IMR-90 (cell line): ENCODE measurements at regions not wholly inside any gene's neighbourhood (a gene's known extent, or its start where the extent isn't known, plus 50 kb on each side); places are given as distances from the start of the nearest gene placed in this dataset.

Experiments used
- ATAC-seq: fragments of 200-7000 bp; cut with Tn5 transposase; 2 replicates; pipeline ENCODE4 v1.9.1; 2020; ENCODE audit warnings: low read depth, mild to moderate bottlenecking, moderate library complexity
- BruUV-seq: library from RNA; stranded (reverse); fragments of 400-500 nt; replicated peaks from 2 replicates; lab custom pipeline; 2021; lab: Mats Ljungman, UMichigan
- CTCF ChIA-PET: fragments of 300-600 bp; formaldehyde crosslinking; extraction: SDS; loops from one replicate; lab custom pipeline; 2021; ENCODE audit warnings: antibody characterized with exemption; lab: Yijun Ruan, JAX
- POLR2A ChIA-PET: fragments of 300-600 bp; sonication (Branson Sonifier 250); formaldehyde crosslinking; loops from one replicate; lab custom pipeline; 2022; ENCODE audit warnings: antibody characterized with exemption; ENCODE audit not compliant: unreplicated experiment; lab: Charles Lee
- DNase-seq: peaks from one replicate; pipeline ENCODE4 v3.0.0; 2013
- H2AFZ ChIP-seq: replicated peaks from 2 replicates; pipeline ENCODE3; 2013; ENCODE audit warnings: low read length, mild to moderate bottlenecking; ENCODE audit not compliant: poor library complexity
- H2AK5ac ChIP-seq: 2 replicates; pipeline ENCODE4 v1.6.1; 2013; ENCODE audit warnings: low read depth, low read length, inconsistent platforms
- H2AK9ac ChIP-seq: replicated peaks from 2 replicates; pipeline ENCODE3; 2013; ENCODE audit warnings: mild to moderate bottlenecking, low read depth, low read length, moderate library complexity; ENCODE audit not compliant: poor library complexity
- H2BK120ac ChIP-seq: 2 replicates; pipeline ENCODE4 v1.6.1; 2013; ENCODE audit warnings: low read depth, low read length, inconsistent platforms
- H2BK15ac ChIP-seq: 3 replicates; pipeline ENCODE4 v1.6.1; 2013; ENCODE audit warnings: low read depth, low read length, inconsistent platforms
- H2BK20ac ChIP-seq: 2 replicates; pipeline ENCODE4 v1.6.1; 2013; ENCODE audit warnings: low read depth, mild to moderate bottlenecking, inconsistent platforms, low read length, moderate library complexity
- H2BK5ac ChIP-seq: 2 replicates; pipeline ENCODE4 v1.6.1; 2013; ENCODE audit warnings: mild to moderate bottlenecking, low read depth, low read length, inconsistent platforms; ENCODE audit not compliant: poor library complexity, severe bottlenecking
- H3K14ac ChIP-seq: replicated peaks from 2 replicates; pipeline ENCODE4 v1.6.1; 2013; ENCODE audit warnings: low read depth, low read length, inconsistent platforms
- H3K18ac ChIP-seq: 2 replicates; pipeline ENCODE4 v1.6.1; 2013; ENCODE audit warnings: low read depth, low read length, control low read depth
- H3K23ac ChIP-seq: 2 replicates; pipeline ENCODE4 v1.6.1; 2013; ENCODE audit warnings: low read depth, low read length, inconsistent platforms
- H3K27ac ChIP-seq: 2 replicates; pipeline ENCODE4 v1.5.1; 2013; ENCODE audit warnings: mild to moderate bottlenecking, control low read depth, low read length; ENCODE audit not compliant: insufficient read depth
- H3K27me3 ChIP-seq: 2 replicates; pipeline ENCODE4 v1.6.1; 2013; ENCODE audit warnings: low read length; ENCODE audit not compliant: control insufficient read depth, insufficient read depth
- H3K36me3 ChIP-seq: 2 replicates; pipeline ENCODE4 v1.6.1; 2013; ENCODE audit warnings: low read length, mixed read lengths; ENCODE audit not compliant: control insufficient read depth, insufficient read depth
- H3K4ac ChIP-seq: 2 replicates; pipeline ENCODE4 v1.6.1; 2013; ENCODE audit warnings: low read depth, low read length, inconsistent platforms
- H3K4me1 ChIP-seq: 2 replicates; pipeline ENCODE4 v1.6.1; 2013; ENCODE audit warnings: low read length, mixed read lengths; ENCODE audit not compliant: control insufficient read depth, insufficient read depth
- H3K4me2 ChIP-seq: 2 replicates; pipeline ENCODE4 v1.6.1; 2013; ENCODE audit warnings: low read depth, mild to moderate bottlenecking, control low read depth, low read length, moderate library complexity
- H3K4me3 ChIP-seq: 2 replicates; pipeline ENCODE4 v1.5.1; 2013; ENCODE audit warnings: low read depth, mild to moderate bottlenecking, control low read depth, low read length, moderate library complexity; ENCODE audit not compliant: insufficient read depth
- H3K56ac ChIP-seq: 2 replicates; pipeline ENCODE4 v1.6.1; 2013; ENCODE audit warnings: low read length, inconsistent platforms; ENCODE audit not compliant: insufficient read depth; ENCODE audit errors: extremely low read depth
- H3K79me1 ChIP-seq, 2 experiments: 2 replicates each; pipeline ENCODE4 v1.6.1; 2013; ENCODE audit warnings: low read length in 2 of 2, inconsistent platforms in 1 of 2, low read depth in 1 of 2
- H3K9ac ChIP-seq: 2 replicates; pipeline ENCODE4 v1.6.1; 2013; ENCODE audit warnings: low read depth, low read length, control low read depth
- H3K9me1 ChIP-seq: 2 replicates; pipeline ENCODE4 v1.6.1; 2013; ENCODE audit warnings: low read length, inconsistent platforms; ENCODE audit not compliant: insufficient read depth
- H3K9me3 ChIP-seq: 2 replicates; pipeline ENCODE4 v1.6.1; 2013; ENCODE audit warnings: low read length; ENCODE audit not compliant: control insufficient read depth, insufficient read depth
- H4K20me1 ChIP-seq: 2 replicates; pipeline ENCODE4 v1.6.1; 2013; ENCODE audit warnings: low read length, inconsistent platforms; ENCODE audit not compliant: insufficient read depth
- H4K5ac ChIP-seq: 2 replicates; pipeline ENCODE4 v1.6.1; 2013; ENCODE audit warnings: mild to moderate bottlenecking, low read depth, low read length, control low read depth
- H4K8ac ChIP-seq, 2 experiments: 2 replicates each; pipeline ENCODE4 v1.6.1; 2013; ENCODE audit warnings: low read depth in 2 of 2, low read length in 2 of 2, control low read depth in 1 of 2, inconsistent platforms in 1 of 2
- H4K91ac ChIP-seq: 2 replicates; pipeline ENCODE4 v1.6.1; 2013; ENCODE audit warnings: low read depth, low read length, inconsistent platforms; ENCODE audit not compliant: insufficient read depth
- BHLHE40 ChIP-seq: fragments of 150-350 bp; IDR thresholded peaks from 2 replicates; pipeline ENCODE4 v1.6.1; 2016; ENCODE audit warnings: mild to moderate bottlenecking, low read depth, low read length
- WGBS, 2 experiments: methylation state at CpG; one replicate each; pipeline versions ENCODE4 v1.1.5 to v1.1.7; 2013; ENCODE audit warnings: missing lambda C conversion rate in 2 of 2; ENCODE audit not compliant: insufficient read length in 1 of 2; ENCODE audit errors: extremely low coverage in 2 of 2; 5-methylcytosine and 5-hydroxymethylcytosine counted together
- dilution Hi-C: fragments of 300-500 bp; cut with HindIII; formaldehyde crosslinking; loops from one replicate; pipeline ENCODE4 v1.14.3; 2018; ENCODE audit warnings: low sequenced_read_pairs; ENCODE audit not compliant: unreplicated experiment
- in situ Hi-C: fragments of 300-500 bp; cut with MboI; formaldehyde crosslinking; loops from 3 replicates; pipeline ENCODE4 v1.14.3; 2019; ENCODE audit warnings: low sequenced_read_pairs, inconsistent platforms, mixed read lengths
- intact Hi-C: fragments of 100-400 bp; cut with micrococcal nuclease; formaldehyde crosslinking; loops from 2 replicates; pipeline ENCODE4 v1.10.0; 2022

DNA sequence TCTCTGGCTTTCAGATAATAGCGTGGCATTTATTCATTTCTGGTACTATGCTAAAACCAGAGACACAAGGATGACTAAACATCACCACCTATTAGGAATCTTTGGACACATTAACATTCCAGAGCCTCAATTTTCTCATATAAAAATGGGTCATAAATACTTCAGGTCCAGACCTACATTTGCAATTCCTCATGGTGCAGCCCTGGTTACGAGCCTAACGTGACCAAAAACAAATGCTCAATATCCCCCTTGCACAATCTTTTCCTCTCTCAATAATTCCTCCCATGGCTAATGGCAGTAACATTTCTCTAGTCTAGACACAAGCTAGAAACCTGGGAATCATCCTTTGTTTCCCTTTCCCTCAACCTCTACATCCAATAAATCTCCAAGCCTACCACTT is 112.8 kb upstream of the NABP1 start:
- H2AK9ac ChIP-seq, result no peak overlapping the region
- no peak overlapping the region for H3K56ac ChIP-seq
- DNase-seq (no peak), ATAC-seq (no peak)
- no peak overlapping the region for H4K5ac ChIP-seq
- H3K36me3 ChIP-seq, result no peaks in the 10 kb centered on the region
- in situ Hi-C loops (loop anchor here (5.0 to 10.0 kb wide), 2 partner anchors 250 to 592 kb away; no protein-coding TSS in a partner anchor), dilution Hi-C loops (no loop called here), intact Hi-C loops (loop anchor here (5.0 kb wide), 1 partner anchor 227 kb away; no protein-coding TSS in a partner anchor)
- no peak overlapping the region for H3K4me3 ChIP-seq
- no peak overlapping the region for H2AK5ac ChIP-seq
- H3K79me1 ChIP-seq, result no peaks in the 10 kb centered on the region; a peak in 1 of 4 replicates
- no peak overlapping the region for H4K8ac ChIP-seq
- no peak overlapping the region for H2BK5ac ChIP-seq
- H3K4me2 ChIP-seq, result no peak overlapping the region
- no peaks in the 10 kb centered on the region for H3K4me1 ChIP-seq
- no peaks in the 10 kb centered on the region for H4K20me1 ChIP-seq
- H3K14ac ChIP-seq, result no peak overlapping the region
- H3K27ac ChIP-seq, result no peak overlapping the region
- 90% methylated on average over 2 of the region's 3 CpGs; no CpG with 5 or more reads in 1 of the 2 experiments for WGBS, 2 experiments
- TF ChIP-seq BHLHE40, result no peak
- H3K18ac ChIP-seq, result no peak overlapping the region
- H3K9me1 ChIP-seq, result no peaks in the 10 kb centered on the region
- H3K9ac ChIP-seq, result no peak overlapping the region
- no peak overlapping the region for H2BK15ac ChIP-seq
- no TSS peak for BruUV-seq
- peaks cover 2% of the 10 kb centered on the region for H3K27me3 ChIP-seq
- no peak overlapping the region for H4K91ac ChIP-seq
- ChIA-PET CTCF (no interaction called here), POLR2A (no interaction called here)
- no peak overlapping the region for H3K23ac ChIP-seq
- no peak overlapping the region for H3K4ac ChIP-seq
- H2BK120ac ChIP-seq, result no peak overlapping the region
- no peak overlapping the region for H2AFZ ChIP-seq
- H2BK20ac ChIP-seq, result no peak overlapping the region
- H3K9me3 ChIP-seq, result no peaks in the 10 kb centered on the region
